NT2/D1 (cell line): ENCODE measurements at regions not wholly inside any gene's neighbourhood (a gene's known extent, or its start where the extent isn't known, plus 50 kb on each side); places are given as distances from the start of the nearest gene placed in this dataset.

Source experiments
- SUZ12 ChIP-seq: IDR thresholded peaks from 2 replicates; pipeline ENCODE4 v1.6.1; 2011; ENCODE audit not compliant: insufficient read length, insufficient read depth; ENCODE audit errors: extremely low read depth
- YY1 ChIP-seq: IDR thresholded peaks from 2 replicates; pipeline ENCODE4 v1.6.1; 2011; ENCODE audit not compliant: insufficient read length, insufficient read depth
- ZNF274 ChIP-seq: IDR thresholded peaks from 2 replicates; pipeline ENCODE4 v1.6.1; 2011; ENCODE audit warnings: mild to moderate bottlenecking, low read depth, low read length

DNA sequence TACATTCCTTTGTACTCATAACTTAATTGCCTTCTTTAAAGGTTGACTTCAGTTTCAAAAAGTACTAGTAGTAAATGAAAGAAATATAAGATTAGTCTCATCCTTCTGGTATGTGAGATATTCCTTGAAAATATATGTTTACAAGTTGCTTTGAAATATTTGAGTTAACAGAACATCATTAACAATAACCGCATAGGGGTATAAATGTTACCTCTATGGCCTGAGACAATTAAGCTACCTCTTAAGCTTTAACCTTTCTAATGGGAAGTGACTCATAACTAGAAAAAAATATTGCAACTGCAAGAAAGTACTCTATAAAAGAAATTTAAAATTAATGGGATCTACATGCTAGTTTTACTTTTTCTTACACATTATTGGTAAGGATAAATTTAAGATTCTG, 399.0 kb downstream of the CDH10 start:
- TF ChIP-seq SUZ12: no peak
- no peak for TF ChIP-seq ZNF274
- no peak for TF ChIP-seq YY1
